B cell (primary cell): ENCODE measurements at regions not wholly inside any gene's neighbourhood (a gene's known extent, or its start where the extent isn't known, plus 50 kb on each side); places are given as distances from the start of the nearest gene placed in this dataset.

Source experiments
- CTCF ChIP-seq: fragments of 200-600 bp; IDR thresholded peaks from one replicate; pipeline ENCODE4 v1.8.0; 2022; ENCODE audit warnings: antibody characterized with exemption, mild to moderate bottlenecking
- EZH2 ChIP-seq: IDR thresholded peaks from 2 replicates; pipeline ENCODE4 v1.6.1; 2012; ENCODE audit warnings: borderline replicate concordance, low read depth, mild to moderate bottlenecking, moderate library complexity, low read length; ENCODE audit not compliant: insufficient read depth, poor library complexity, severe bottlenecking

- no peak for TF ChIP-seq CTCF
- no peak for TF ChIP-seq EZH2
These were observed 1420.1 kb upstream of the ACO1 start for GRCh38 chr9:30964332-30964731.
